Activated CD8-positive, alpha-beta T cell treated with anti-CD3 and anti-CD28 coated beads, Interleukin-2, amount 10 ng/mL, durations not matched to agents 7 days and 5 days (primary cell): ENCODE measurements at regions not wholly inside any gene's neighbourhood (a gene's known extent, or its start where the extent isn't known, plus 50 kb on each side); places are given as distances from the start of the nearest gene placed in this dataset.

ENCODE experiments used
- ATAC-seq: fragments of 150-1000 bp; cut with Tn5 transposase; one replicate; pipeline ENCODE4 v1.10.0; 2021; ENCODE audit warnings: moderate library complexity
- CTCF ChIA-PET: fragments of 350-600 bp; sonication (Branson Sonifier 250); formaldehyde crosslinking; loops from one replicate; lab custom pipeline; 2021; ENCODE audit warnings: antibody characterized with exemption; lab: Charles Lee
- POLR2A ChIA-PET: fragments of 350-600 bp; sonication (Branson Sonifier 250); formaldehyde crosslinking; loops from one replicate; lab custom pipeline; 2021; ENCODE audit warnings: antibody characterized with exemption; lab: Charles Lee
- DNase-seq: peaks from one replicate; pipeline ENCODE4 v3.0.0-alpha.2; 2020
- H3K27ac Mint-ChIP-seq: one replicate; pipeline ENCODE4 v1.8.0; 2021; ENCODE audit warnings: mild to moderate bottlenecking, mixed read lengths
- H3K27me3 Mint-ChIP-seq: one replicate; pipeline ENCODE4 v1.8.0; 2021; ENCODE audit warnings: low read depth, mixed read lengths
- H3K36me3 Mint-ChIP-seq: one replicate; pipeline ENCODE4 v1.8.0; 2021; ENCODE audit warnings: low read depth, mixed read lengths
- H3K4me1 Mint-ChIP-seq: one replicate; pipeline ENCODE4 v1.8.0; 2021; ENCODE audit warnings: low read depth, mixed read lengths
- H3K4me3 Mint-ChIP-seq: one replicate; pipeline ENCODE4 v1.8.0; 2021; ENCODE audit warnings: mild to moderate bottlenecking, mixed read lengths
- H3K9me3 Mint-ChIP-seq: one replicate; pipeline ENCODE4 v1.8.0; 2022; ENCODE audit warnings: mixed read lengths; ENCODE audit not compliant: insufficient read depth

DNA sequence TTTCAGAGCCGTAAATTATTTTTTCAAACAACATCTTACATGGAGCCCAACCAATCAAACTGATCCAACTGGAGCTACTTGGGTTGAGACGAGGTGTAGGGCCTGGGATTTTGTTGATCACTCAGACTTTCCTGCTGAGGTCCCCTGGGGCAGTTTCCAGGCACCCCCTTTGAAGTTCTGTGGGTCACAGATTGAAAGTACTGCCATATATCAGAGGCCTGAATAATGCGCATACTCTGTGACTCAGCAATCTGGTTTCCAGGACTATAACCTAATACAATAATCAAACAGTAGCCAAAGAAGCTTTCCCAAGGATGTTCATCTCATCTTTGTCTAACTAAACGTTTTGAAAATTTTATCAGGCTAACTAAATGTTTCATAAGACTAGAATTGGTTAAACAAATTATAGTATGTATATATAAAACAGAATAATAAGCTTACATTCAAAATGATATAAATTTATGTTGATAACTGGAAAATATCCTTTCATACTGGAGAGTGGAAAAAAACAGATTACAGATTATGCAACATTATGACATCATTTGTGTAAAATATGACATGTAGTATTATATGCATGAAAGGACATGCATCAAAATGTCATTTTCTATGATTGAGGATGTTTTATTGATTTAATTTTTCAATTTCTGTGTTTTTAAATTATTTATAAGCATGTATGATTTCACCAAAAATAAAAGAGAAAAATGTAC lies 617.1 kb downstream of the NTRK3 start:
- Mint-ChIP-seq H3K4me1 (no peaks in the 10 kb centered on the region), H3K27me3 (no peaks in the 10 kb centered on the region), H3K9me3 (no peaks in the 10 kb centered on the region), H3K27ac (no peak overlapping the region), H3K4me3 (no peak overlapping the region), H3K36me3 (no peaks in the 10 kb centered on the region)
- no peak for DNase-seq
- ATAC-seq: no peak
- CTCF ChIA-PET: no interaction called here
- POLR2A ChIA-PET: no interaction called here

DNA sequence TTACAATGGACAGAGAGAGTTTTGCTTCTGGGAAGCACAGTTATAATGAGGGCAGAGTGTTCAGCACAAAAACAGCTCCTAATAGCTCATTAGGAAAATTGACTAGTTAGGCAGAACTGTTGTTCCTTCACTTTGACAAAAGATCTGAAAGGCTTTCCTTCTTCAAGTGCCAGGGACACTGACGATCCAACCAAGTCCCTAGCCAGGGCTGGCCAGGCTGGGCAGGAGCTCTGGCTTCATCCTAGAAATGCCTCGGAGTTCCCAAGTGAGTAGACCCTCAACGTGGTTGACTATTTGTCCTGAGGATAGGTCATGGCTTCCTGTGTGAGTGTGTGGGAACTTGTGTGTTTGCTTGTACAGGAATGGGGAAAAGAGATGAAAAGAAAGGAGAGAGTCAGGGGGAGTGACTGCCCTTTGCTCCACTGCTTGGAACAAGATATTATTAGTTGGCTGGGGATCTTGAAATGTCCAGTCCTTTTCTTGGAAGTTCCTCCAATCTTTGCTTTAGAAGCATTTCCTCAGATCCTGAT lies 617.9 kb downstream of the NTRK3 start:
- no peak overlapping the region for H3K4me3 Mint-ChIP-seq
- CTCF ChIA-PET: no interaction called here

DNA sequence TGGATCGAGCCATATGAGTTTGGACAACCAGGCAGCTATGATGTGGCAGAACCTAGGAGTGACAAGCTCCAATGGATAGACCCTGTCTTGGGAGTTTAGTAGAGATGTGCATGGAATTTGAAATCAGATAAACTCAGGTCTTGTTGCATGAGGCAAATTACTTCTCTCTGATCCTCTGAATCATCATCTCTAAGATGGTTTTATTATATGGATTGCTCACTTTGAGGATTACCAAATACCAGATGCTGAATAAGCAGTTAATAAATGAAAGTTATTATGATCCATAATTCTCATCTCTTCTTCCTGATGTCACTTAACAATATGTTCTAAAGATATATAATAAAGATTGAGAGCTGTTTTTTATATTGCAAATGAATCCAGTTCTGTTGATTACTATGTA lies 622.2 kb downstream of the NTRK3 start:
- H3K9me3 Mint-ChIP-seq: no peaks in the 10 kb centered on the region
- POLR2A ChIA-PET: no interaction called here
- no peaks in the 10 kb centered on the region for H3K27me3 Mint-ChIP-seq
- H3K36me3 Mint-ChIP-seq: no peaks in the 10 kb centered on the region
- no peaks in the 10 kb centered on the region for H3K4me1 Mint-ChIP-seq
- H3K4me3 Mint-ChIP-seq: no peak overlapping the region
- no peak overlapping the region for H3K27ac Mint-ChIP-seq
- ATAC-seq: no peak
- DNase-seq: no peak
- CTCF ChIA-PET: no interaction called here

More for the DNA sequence above, 617.9 kb downstream of the NTRK3 start:
- no peak for DNase-seq
- Mint-ChIP-seq H3K4me1 (no peaks in the 10 kb centered on the region), H3K9me3 (no peaks in the 10 kb centered on the region), H3K27ac (no peak overlapping the region), H3K27me3 (no peaks in the 10 kb centered on the region), H3K36me3 (no peaks in the 10 kb centered on the region)
- no peak for ATAC-seq
- POLR2A ChIA-PET: no interaction called here

DNA sequence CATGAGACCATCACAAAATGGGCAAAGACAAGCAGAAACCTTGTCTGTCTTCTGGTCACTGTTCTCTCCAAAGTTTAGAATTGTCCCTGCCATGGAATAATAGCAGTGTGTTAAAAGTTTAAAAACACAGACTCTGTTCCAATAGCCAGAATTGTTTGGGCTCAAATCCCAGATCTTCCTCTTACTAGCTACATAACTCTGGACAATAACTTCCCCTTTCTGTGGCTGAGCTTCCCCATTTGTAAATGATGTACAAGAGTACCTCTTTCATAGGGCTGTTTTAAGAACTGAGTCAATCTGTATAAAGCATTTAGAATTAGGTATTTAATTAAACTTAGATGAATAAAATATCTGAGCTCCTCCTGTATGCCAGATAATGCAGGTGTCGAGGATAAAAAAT lies 623.0 kb downstream of the NTRK3 start:
- DNase-seq: no peak
- Mint-ChIP-seq H3K27me3 (no peaks in the 10 kb centered on the region), H3K36me3 (no peaks in the 10 kb centered on the region), H3K27ac (no peak overlapping the region), H3K4me3 (no peak overlapping the region), H3K9me3 (no peaks in the 10 kb centered on the region), H3K4me1 (no peaks in the 10 kb centered on the region)
- CTCF ChIA-PET: no interaction called here
- ATAC-seq: no peak
- POLR2A ChIA-PET: no interaction called here

DNA sequence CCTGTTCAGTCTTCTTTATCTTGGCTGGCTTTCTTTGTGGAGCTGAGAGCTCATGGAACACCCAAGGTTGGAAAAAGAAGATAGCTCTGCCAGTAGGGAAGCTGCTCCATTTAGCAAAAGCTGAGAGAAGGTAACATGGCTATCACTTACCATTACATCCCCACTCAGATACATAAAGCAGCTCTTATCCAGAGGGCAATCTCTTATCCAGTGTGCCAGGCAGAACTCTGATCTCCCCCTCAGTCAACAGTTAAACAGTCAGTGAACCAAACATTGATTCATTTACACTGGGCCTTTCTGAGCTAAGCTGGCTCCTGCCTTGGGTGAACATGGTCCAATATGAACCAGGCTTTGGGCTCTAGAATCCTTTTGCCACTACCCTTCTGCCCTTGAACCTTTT lies 624.2 kb downstream of the NTRK3 start:
- Mint-ChIP-seq H3K4me3 (no peak overlapping the region), H3K36me3 (no peaks in the 10 kb centered on the region), H3K27me3 (no peaks in the 10 kb centered on the region), H3K4me1 (no peaks in the 10 kb centered on the region), H3K9me3 (no peaks in the 10 kb centered on the region), H3K27ac (no peak overlapping the region)
- CTCF ChIA-PET: no interaction called here
- ATAC-seq (no peak), DNase-seq (no peak)
- POLR2A ChIA-PET: no interaction called here

DNA sequence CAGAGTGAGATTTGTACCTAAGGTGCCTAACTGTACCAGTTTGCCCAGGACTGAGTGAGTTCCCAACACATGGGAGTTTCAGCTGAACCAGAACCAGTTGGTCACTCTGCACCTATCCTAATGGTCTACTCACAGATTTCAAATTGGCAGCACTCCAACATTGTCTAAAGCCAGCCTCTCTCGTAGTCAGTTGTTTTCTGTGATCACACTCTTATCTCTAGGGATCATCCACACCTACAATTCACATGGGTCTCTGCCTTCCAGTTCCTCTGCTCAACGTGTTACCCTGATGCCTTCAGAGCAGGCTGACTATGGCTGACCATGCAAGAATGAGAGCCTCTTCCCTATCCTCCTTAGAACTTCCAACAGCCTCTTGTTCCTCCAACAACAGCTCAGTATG lies 624.8 kb downstream of the NTRK3 start:
- Mint-ChIP-seq H3K36me3 (no peaks in the 10 kb centered on the region), H3K9me3 (no peaks in the 10 kb centered on the region), H3K4me3 (no peak overlapping the region), H3K27ac (no peak overlapping the region), H3K4me1 (no peaks in the 10 kb centered on the region), H3K27me3 (no peaks in the 10 kb centered on the region)
- DNase-seq: no peak
- CTCF ChIA-PET: no interaction called here
- POLR2A ChIA-PET: no interaction called here
- no peak for ATAC-seq

DNA sequence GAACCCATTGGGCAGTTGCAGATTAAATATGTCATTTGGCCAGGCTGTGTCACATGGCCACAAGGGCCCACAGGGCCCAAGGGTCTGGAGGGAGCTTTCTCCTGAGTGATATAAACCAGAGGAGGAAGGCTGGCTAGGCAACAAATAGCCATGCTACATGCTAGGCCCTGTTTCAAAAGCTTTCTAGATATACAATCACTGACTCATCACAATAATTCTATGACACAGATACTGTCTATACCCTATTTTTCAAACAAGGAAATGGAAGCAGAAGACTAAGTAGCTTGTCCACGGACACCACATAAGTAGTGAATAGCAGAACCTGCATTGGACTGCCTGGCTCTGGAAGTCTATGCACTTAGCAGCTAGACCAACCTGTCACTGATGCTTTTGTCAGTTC lies 625.4 kb downstream of the NTRK3 start:
- no peak for ATAC-seq
- Mint-ChIP-seq H3K9me3 (no peaks in the 10 kb centered on the region), H3K36me3 (no peaks in the 10 kb centered on the region), H3K27me3 (no peaks in the 10 kb centered on the region), H3K4me1 (no peaks in the 10 kb centered on the region), H3K27ac (no peak overlapping the region), H3K4me3 (no peak overlapping the region)
- ChIA-PET POLR2A (no interaction called here), CTCF (no interaction called here)
- DNase-seq: no peak

DNA sequence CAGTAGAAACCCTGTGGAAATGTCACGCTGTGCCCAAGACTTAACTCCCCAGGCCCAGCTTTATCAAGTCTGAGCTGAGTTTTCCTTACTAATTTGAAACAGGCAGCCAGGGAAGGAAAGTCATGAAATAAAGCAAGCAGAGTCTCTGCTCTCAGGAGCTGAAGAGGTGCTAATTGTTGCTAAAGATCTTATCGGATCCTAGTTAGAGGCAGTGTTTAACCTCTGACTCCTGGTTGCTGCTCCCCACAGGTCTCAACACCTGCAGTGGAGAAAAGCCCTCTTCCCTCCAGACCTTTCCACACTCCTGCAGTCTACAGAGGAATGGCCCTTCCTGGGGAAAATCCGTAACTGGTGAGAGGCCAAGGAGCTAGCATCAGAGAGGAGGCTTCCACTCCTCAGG lies 628.2 kb downstream of the NTRK3 start:
- ChIA-PET POLR2A (no interaction called here), CTCF (no interaction called here)
- DNase-seq (no peak), ATAC-seq (no peak)
- Mint-ChIP-seq H3K27me3 (no peaks in the 10 kb centered on the region), H3K4me1 (no peaks in the 10 kb centered on the region), H3K4me3 (no peak overlapping the region), H3K27ac (no peak overlapping the region), H3K9me3 (no peaks in the 10 kb centered on the region), H3K36me3 (no peaks in the 10 kb centered on the region)

DNA sequence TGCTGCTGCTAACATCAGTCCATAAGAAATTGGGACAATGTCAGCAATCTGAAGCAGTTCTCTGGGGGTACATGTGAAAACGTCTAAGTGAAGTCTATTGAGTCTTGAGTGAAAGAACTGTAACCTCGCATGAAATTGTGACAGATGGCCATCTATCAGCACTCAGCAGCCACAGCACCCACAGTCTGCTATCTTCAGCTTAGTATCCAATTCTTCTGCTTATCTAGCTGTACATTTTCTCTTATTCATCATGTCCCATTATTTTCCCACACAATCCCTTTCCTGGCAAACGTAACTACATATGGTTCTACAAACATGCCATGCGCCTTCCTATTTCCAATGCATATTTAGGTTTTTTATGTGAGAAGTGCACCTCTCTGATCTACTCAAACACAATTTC lies 629.7 kb downstream of the NTRK3 start:
- Mint-ChIP-seq H3K27ac (no peak overlapping the region), H3K4me1 (no peaks in the 10 kb centered on the region), H3K27me3 (peaks cover 2% of the 10 kb centered on the region), H3K4me3 (no peak overlapping the region), H3K9me3 (no peaks in the 10 kb centered on the region), H3K36me3 (no peaks in the 10 kb centered on the region)
- POLR2A ChIA-PET: no interaction called here
- no peak for ATAC-seq
- DNase-seq: no peak
- CTCF ChIA-PET: no interaction called here

DNA sequence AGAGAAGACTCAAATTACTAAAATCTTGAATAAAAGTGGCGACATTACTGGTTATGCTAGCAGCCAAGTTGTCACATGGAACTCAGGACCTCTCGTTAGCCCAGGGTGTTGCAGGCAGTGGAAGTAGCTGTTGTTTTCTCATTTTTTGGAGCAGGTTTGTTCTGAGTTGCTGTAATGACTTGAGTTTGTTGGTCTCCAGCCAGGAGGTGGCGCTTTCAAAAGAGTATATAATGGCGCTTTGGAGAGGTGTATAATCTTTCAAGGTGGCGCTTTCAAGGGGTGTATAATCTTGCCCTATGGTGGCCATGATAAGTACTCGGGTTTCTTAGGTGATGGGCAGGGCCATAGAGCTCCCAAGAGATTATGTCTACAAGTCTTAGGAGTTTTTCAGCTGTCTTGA lies 632.7 kb downstream of the NTRK3 start:
- H3K27me3 Mint-ChIP-seq: peaks cover 2% of the 10 kb centered on the region
- H3K27ac Mint-ChIP-seq: no peak overlapping the region
- CTCF ChIA-PET: no interaction called here
- H3K4me3 Mint-ChIP-seq: no peak overlapping the region
- POLR2A ChIA-PET: no interaction called here
- no peak for ATAC-seq
- no peak for DNase-seq
- no peaks in the 10 kb centered on the region for H3K9me3 Mint-ChIP-seq
- H3K4me1 Mint-ChIP-seq: no peaks in the 10 kb centered on the region
- no peaks in the 10 kb centered on the region for H3K36me3 Mint-ChIP-seq

DNA sequence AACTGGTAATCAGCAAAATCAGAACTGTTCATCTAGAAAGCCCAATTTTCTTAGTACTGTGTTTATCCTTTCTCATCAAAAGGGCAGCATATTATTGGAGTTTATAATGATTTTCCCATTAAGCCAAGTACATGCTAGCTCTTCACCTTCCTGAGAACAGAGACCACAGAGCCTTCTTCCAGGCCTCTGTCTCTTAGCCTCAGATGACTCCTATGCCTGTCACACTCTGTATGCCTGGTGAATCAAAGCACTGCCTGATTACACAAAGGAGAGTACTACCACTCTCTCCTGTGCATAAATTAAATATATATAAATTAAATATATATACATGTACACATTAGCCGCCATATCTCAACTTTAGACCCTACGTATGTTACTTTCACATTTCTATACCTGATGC lies 636.1 kb downstream of the NTRK3 start:
- no peak overlapping the region for H3K4me3 Mint-ChIP-seq
- H3K27me3 Mint-ChIP-seq: peaks cover 2% of the 10 kb centered on the region
- H3K4me1 Mint-ChIP-seq: no peaks in the 10 kb centered on the region
- H3K9me3 Mint-ChIP-seq: no peaks in the 10 kb centered on the region
- ATAC-seq (no peak), DNase-seq (no peak)
- no peaks in the 10 kb centered on the region for H3K36me3 Mint-ChIP-seq
- no peak overlapping the region for H3K27ac Mint-ChIP-seq
- CTCF ChIA-PET: interaction anchor here (1.0 kb wide), 1 partner anchor 15 kb away, joined by 3 read pairs; no protein-coding TSS in a partner anchor
- POLR2A ChIA-PET: no interaction called here

DNA sequence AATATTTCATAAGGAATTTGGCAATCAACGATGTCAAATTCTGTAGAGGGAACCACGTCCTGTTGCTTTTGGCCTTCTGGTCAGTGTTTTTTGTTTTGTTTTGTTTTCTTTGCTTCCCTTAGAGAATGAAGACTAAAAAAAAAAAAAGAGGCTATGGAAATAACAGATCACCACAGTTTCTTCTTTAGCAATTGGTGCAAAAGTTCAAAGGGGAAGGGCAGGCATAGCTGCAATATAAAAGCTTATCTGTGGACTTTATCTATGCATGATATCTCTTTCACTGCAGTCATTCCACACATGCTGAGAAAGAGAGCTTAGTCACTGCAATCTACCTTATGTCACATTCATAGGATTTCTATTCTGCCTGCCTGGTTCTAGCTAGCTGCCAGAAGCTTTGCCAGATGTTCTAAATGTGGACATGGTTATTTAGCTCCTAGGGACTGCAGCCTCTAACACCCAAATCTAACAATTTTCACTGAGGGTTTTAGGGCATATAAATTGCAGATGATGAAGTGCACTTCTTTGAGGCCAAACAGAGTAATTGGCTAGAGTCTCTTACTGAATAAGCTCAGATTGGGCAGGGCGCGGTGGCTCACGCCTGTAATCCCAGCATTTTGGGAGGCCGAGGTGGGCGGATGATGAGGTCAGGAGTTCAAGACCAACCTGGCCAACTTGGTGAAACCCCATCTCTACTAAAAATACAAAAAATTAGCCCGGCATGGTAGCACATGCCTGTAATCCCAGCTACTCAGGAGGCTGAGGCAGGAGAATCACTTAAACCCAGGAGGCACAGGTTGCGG lies 637.2 kb downstream of the NTRK3 start:
- Mint-ChIP-seq H3K4me3 (no peak overlapping the region), H3K36me3 (no peaks in the 10 kb centered on the region), H3K27ac (no peak overlapping the region), H3K4me1 (no peaks in the 10 kb centered on the region), H3K27me3 (peaks cover 2% of the 10 kb centered on the region), H3K9me3 (no peaks in the 10 kb centered on the region)
- ChIA-PET CTCF (no interaction called here), POLR2A (no interaction called here)
- DNase-seq: no peak
- no peak for ATAC-seq
